Neural cell (in vitro differentiated cells): ENCODE measurements at regions not wholly inside any gene's neighbourhood (a gene's known extent, or its start where the extent isn't known, plus 50 kb on each side); places are given as distances from the start of the nearest gene placed in this dataset.

Experiments used
- H2AFZ ChIP-seq: fragments of 200-600, 300-800 bp; sonication (generic), shearing (Covaris generic); 2 replicates; pipeline ENCODE4 v1.6.0; 2014; ENCODE audit warnings: low read depth, mild to moderate bottlenecking, antibody characterized with exemption, low read length, moderate library complexity
- H3F3A ChIP-seq: fragments of 200-600 bp; shearing (Covaris generic); 2 replicates; pipeline ENCODE4 v1.6.1; 2016; ENCODE audit warnings: mild to moderate bottlenecking, moderate library complexity, mixed read lengths, antibody characterized with exemption, low read length; ENCODE audit not compliant: insufficient read depth, poor library complexity, severe bottlenecking
- H3K27ac ChIP-seq: fragments of 200-600, 300-800 bp; sonication (generic), shearing (Covaris generic); 2 replicates; pipeline ENCODE4 v1.5.1; 2014; ENCODE audit warnings: mild to moderate bottlenecking, low read length, moderate library complexity
- H3K27me3 ChIP-seq: fragments of 300-800, 200-600 bp; sonication (generic), shearing (Covaris generic); 2 replicates; pipeline ENCODE4 v1.6.0; 2014; ENCODE audit warnings: mild to moderate bottlenecking, low read depth, low read length, moderate library complexity; ENCODE audit not compliant: insufficient read depth
- H3K36me3 ChIP-seq: fragments of 300-800, 200-600 bp; sonication (generic), shearing (Covaris generic); 2 replicates; pipeline ENCODE4 v1.5.1; 2014; ENCODE audit warnings: mild to moderate bottlenecking, antibody characterized with exemption, low read length, moderate library complexity; ENCODE audit not compliant: insufficient read depth
- H3K4me2 ChIP-seq: fragments of 300-800, 200-600 bp; sonication (generic), shearing (Covaris generic); 2 replicates; pipeline ENCODE4 v1.6.0; 2014; ENCODE audit warnings: mild to moderate bottlenecking, low read length
- H3K4me3 ChIP-seq: fragments of 300-800, 200-600 bp; sonication (generic), shearing (Covaris generic); 2 replicates; pipeline ENCODE4 v1.5.1; 2014; ENCODE audit warnings: mild to moderate bottlenecking, low read length, moderate library complexity
- H3K79me2 ChIP-seq: fragments of 200-600 bp; shearing (Covaris generic); replicated peaks from 2 replicates; pipeline ENCODE4 v1.6.0; 2014; ENCODE audit warnings: mild to moderate bottlenecking, low read length, moderate library complexity; ENCODE audit not compliant: insufficient read depth
- H3K9ac ChIP-seq: fragments of 300-800, 200-600 bp; sonication (generic), shearing (Covaris generic); 2 replicates; pipeline ENCODE4 v1.6.1; 2016; ENCODE audit warnings: mild to moderate bottlenecking, low read length, mixed read lengths
- H3K9me2 ChIP-seq: fragments of 200-600 bp; shearing (Covaris generic); 2 replicates; pipeline ENCODE4 v1.6.1; 2016; ENCODE audit warnings: mild to moderate bottlenecking, low read length, mixed read lengths; ENCODE audit not compliant: insufficient read depth
- H3K9me3 ChIP-seq: fragments of 200-600, 300-800 bp; sonication (generic), shearing (Covaris generic); 2 replicates; pipeline ENCODE4 v1.6.1; 2016; ENCODE audit warnings: mild to moderate bottlenecking, mixed run types, low read length, moderate library complexity, mixed read lengths
- H4K20me1 ChIP-seq: fragments of 200-600 bp; shearing (Covaris generic); 2 replicates; pipeline ENCODE4 v1.6.1; 2016; ENCODE audit warnings: mild to moderate bottlenecking, mixed run types; ENCODE audit not compliant: insufficient read depth
- CTCF ChIP-seq: fragments of 450-650 bp; IDR thresholded peaks from 2 replicates; pipeline ENCODE4 v1.5.1; 2014; ENCODE audit warnings: antibody characterized with exemption, mild to moderate bottlenecking, moderate library complexity; ENCODE audit not compliant: poor library complexity, severe bottlenecking
- EP300 ChIP-seq: fragments of 450-650 bp; conservative IDR thresholded peaks from 2 replicates; pipeline ENCODE4 v1.6.1; 2014; ENCODE audit warnings: antibody characterized with exemption, mild to moderate bottlenecking, moderate library complexity; ENCODE audit not compliant: poor library complexity, severe bottlenecking
- EZH2 ChIP-seq: fragments of 200-600, 300-800 bp; shearing (Covaris generic), sonication (generic); IDR thresholded peaks from 2 replicates; pipeline ENCODE4 v1.6.1; 2014; ENCODE audit warnings: antibody characterized with exemption, low read length, borderline replicate concordance, mild to moderate bottlenecking; ENCODE audit not compliant: insufficient read depth, poor library complexity, severe bottlenecking
- MXI1 ChIP-seq: fragments of 450-650 bp; conservative IDR thresholded peaks from 2 replicates; pipeline ENCODE4 v1.6.1; 2014; ENCODE audit warnings: antibody characterized with exemption, mild to moderate bottlenecking; ENCODE audit not compliant: poor library complexity, severe bottlenecking
- POLR2AphosphoS5 ChIP-seq: IDR thresholded peaks from 2 replicates; pipeline ENCODE4 v1.6.1; 2012
- RAD21 ChIP-seq: fragments of 450-650 bp; conservative IDR thresholded peaks from 2 replicates; pipeline ENCODE4 v1.6.1; 2014; ENCODE audit warnings: antibody characterized with exemption, mild to moderate bottlenecking, moderate library complexity
- REST ChIP-seq: IDR thresholded peaks from 2 replicates; pipeline ENCODE4 v1.6.1; 2012; ENCODE audit warnings: borderline replicate concordance
- SMC3 ChIP-seq: fragments of 450-650 bp; conservative IDR thresholded peaks from 2 replicates; pipeline ENCODE4 v1.6.1; 2014; ENCODE audit warnings: antibody characterized with exemption, mild to moderate bottlenecking, moderate library complexity; ENCODE audit not compliant: poor library complexity
- TAF1 ChIP-seq: IDR thresholded peaks from 2 replicates; pipeline ENCODE4 v1.6.1; 2012; ENCODE audit warnings: low read depth

GRCh38 chr9:83155733-83156132, 92.8 kb upstream of the RASEF start:
- Histone ChIP-seq H4K20me1 (no peaks in the 10 kb centered on the region), H3K9me3 (no peaks in the 10 kb centered on the region), H3F3A (no peaks in the 10 kb centered on the region), H3K4me2 (no peak overlapping the region), H3K27ac (no peak overlapping the region), H3K4me3 (no peak overlapping the region), H2AFZ (no peak overlapping the region), H3K27me3 (no peaks in the 10 kb centered on the region), H3K36me3 (no peaks in the 10 kb centered on the region), H3K9ac (no peak overlapping the region), H3K9me2 (no peaks in the 10 kb centered on the region), H3K79me2 (no peaks in the 10 kb centered on the region)
- TF ChIP-seq EP300: no peak
- no peak for TF ChIP-seq MXI1
- no peak for TF ChIP-seq RAD21
- no peak for TF ChIP-seq POLR2AphosphoS5
- no peak for TF ChIP-seq TAF1
- TF ChIP-seq SMC3: no peak
- no peak for TF ChIP-seq EZH2
- no peak for TF ChIP-seq REST
- no peak for TF ChIP-seq CTCF

GRCh38 chr9:83154821-83155220, 91.9 kb upstream of the RASEF start:
- Histone ChIP-seq H3K4me2 (no peak overlapping the region), H3K79me2 (no peaks in the 10 kb centered on the region), H3F3A (no peaks in the 10 kb centered on the region), H3K9me3 (no peaks in the 10 kb centered on the region), H3K4me3 (no peak overlapping the region), H3K9ac (no peak overlapping the region), H4K20me1 (no peaks in the 10 kb centered on the region), H3K27me3 (no peaks in the 10 kb centered on the region), H3K27ac (no peak overlapping the region), H2AFZ (no peak overlapping the region), H3K9me2 (no peaks in the 10 kb centered on the region), H3K36me3 (no peaks in the 10 kb centered on the region)
- no peak for TF ChIP-seq REST
- no peak for TF ChIP-seq RAD21
- TF ChIP-seq POLR2AphosphoS5: no peak
- TF ChIP-seq CTCF: no peak
- no peak for TF ChIP-seq MXI1
- no peak for TF ChIP-seq EP300
- no peak for TF ChIP-seq SMC3
- no peak for TF ChIP-seq EZH2
- no peak for TF ChIP-seq TAF1
